ENCODE measurements at regions not wholly inside any gene's neighbourhood (a gene's known extent, or its start where the extent isn't known, plus 50 kb on each side); places are given as distances from the start of the nearest gene placed in this dataset.

GRCh38 chr2:45323344-45323743 is 287.7 kb downstream of the SRBD1 start:
- FAIRE-seq (no peak), DNase-seq (ENCODE audit: insufficient read length, low spot score) (no peak)
- no peak for TF ChIP-seq POLR2AphosphoS5 (IDR thresholded peaks at IDR 0.05; ENCODE audit: low read depth, low read length)
- TF ChIP-seq SPI1 (IDR thresholded peaks at IDR 0.05; ENCODE audit: low read depth, low read length) = no peak
- TF ChIP-seq TAF1 (IDR thresholded peaks at IDR 0.05; ENCODE audit: low read depth, low read length) = no peak
- no peak for TF ChIP-seq POU2F2 (IDR thresholded peaks at IDR 0.05; ENCODE audit: low read depth, low read length)
- TF ChIP-seq POLR2A (IDR thresholded peaks at IDR 0.05; ENCODE audit: low read depth, low read length) = no peak
- TF ChIP-seq PAX5 (IDR thresholded peaks at IDR 0.05; ENCODE audit: insufficient read depth, low read length, severe bottlenecking) = no peak

- no peak for TF ChIP-seq POLR2A (IDR thresholded peaks at IDR 0.05; ENCODE audit: low read depth, low read length)
- no peak for TF ChIP-seq PAX5 (IDR thresholded peaks at IDR 0.05; ENCODE audit: insufficient read depth, low read length, severe bottlenecking)
- TF ChIP-seq POU2F2 (IDR thresholded peaks at IDR 0.05; ENCODE audit: low read depth, low read length) = no peak
- no peak for TF ChIP-seq TAF1 (IDR thresholded peaks at IDR 0.05; ENCODE audit: low read depth, low read length)
- TF ChIP-seq SPI1 (IDR thresholded peaks at IDR 0.05; ENCODE audit: low read depth, low read length) = no peak
- no peak for TF ChIP-seq POLR2AphosphoS5 (IDR thresholded peaks at IDR 0.05; ENCODE audit: low read depth, low read length)
- no peak for FAIRE-seq
- no peak for DNase-seq (ENCODE audit: insufficient read length, low spot score)
Observed at GRCh38 chr2:45320956-45321355, 290.1 kb downstream of the SRBD1 start.

- no peak for DNase-seq (ENCODE audit: insufficient read length, low spot score)
- TF ChIP-seq PAX5 (IDR thresholded peaks at IDR 0.05; ENCODE audit: insufficient read depth, low read length, severe bottlenecking) = no peak
- TF ChIP-seq POU2F2 (IDR thresholded peaks at IDR 0.05; ENCODE audit: low read depth, low read length) = no peak
- no peak for FAIRE-seq
Observed at GRCh38 chr2:45319683-45320455, 291.2 kb downstream of the SRBD1 start.

GRCh38 chr2:45318686-45319085 is 292.4 kb downstream of the SRBD1 start:
- no peak for TF ChIP-seq TAF1 (IDR thresholded peaks at IDR 0.05; ENCODE audit: low read depth, low read length)
- TF ChIP-seq POLR2A (IDR thresholded peaks at IDR 0.05; ENCODE audit: low read depth, low read length) = no peak
- no peak for TF ChIP-seq PAX5 (IDR thresholded peaks at IDR 0.05; ENCODE audit: insufficient read depth, low read length, severe bottlenecking)
- no peak for TF ChIP-seq SPI1 (IDR thresholded peaks at IDR 0.05; ENCODE audit: low read depth, low read length)
- no peak for TF ChIP-seq POU2F2 (IDR thresholded peaks at IDR 0.05; ENCODE audit: low read depth, low read length)
- TF ChIP-seq POLR2AphosphoS5 (IDR thresholded peaks at IDR 0.05; ENCODE audit: low read depth, low read length) = no peak
- no peak for DNase-seq (ENCODE audit: insufficient read length, low spot score)
- FAIRE-seq = no peak

DNA sequence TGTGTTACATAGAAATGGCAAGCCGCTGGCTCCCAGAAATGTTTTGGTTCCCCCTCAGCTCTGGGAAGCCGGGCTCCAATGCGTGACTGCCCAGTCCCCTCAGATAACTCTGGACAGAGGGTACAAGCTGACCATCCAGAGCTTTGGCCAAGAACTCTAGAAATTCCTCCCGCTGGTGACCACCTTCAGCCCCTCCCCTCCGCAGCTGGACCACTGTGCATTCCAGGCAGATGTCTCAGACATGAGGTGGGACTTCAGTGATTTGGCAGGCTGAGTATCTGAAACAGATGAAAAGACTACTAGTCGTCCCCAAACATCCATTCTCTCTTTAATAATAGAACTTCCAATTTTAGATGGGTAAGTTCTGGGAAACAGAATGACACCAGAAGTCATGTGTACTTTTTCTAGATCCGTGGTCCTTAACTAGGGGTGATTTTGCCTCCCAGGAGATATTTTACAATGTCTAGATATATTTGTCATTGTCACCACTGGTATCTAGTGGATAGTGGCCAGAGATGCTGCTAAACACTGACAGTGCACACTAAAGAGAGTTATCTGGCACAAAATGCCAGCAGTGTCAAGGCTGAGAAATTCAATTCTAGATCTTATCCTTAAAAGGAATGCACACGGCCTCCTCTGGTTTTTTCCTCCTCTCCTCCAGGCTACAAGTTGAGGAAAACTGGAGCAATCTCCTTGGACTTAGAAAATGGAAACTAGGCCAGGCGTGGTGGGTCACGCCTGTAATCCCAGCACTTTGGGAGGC is 294.3 kb downstream of the SRBD1 start:
- TF ChIP-seq SPI1 (IDR thresholded peaks at IDR 0.05; ENCODE audit: low read depth, low read length) (no peak), PAX5 (IDR thresholded peaks at IDR 0.05; ENCODE audit: insufficient read depth, low read length, severe bottlenecking) (no peak), POLR2AphosphoS5 (IDR thresholded peaks at IDR 0.05; ENCODE audit: low read depth, low read length) (no peak), POU2F2 (IDR thresholded peaks at IDR 0.05; ENCODE audit: low read depth, low read length) (no peak), POLR2A (IDR thresholded peaks at IDR 0.05; ENCODE audit: low read depth, low read length) (no peak), TAF1 (IDR thresholded peaks at IDR 0.05; ENCODE audit: low read depth, low read length) (no peak)
- FAIRE-seq (no peak), DNase-seq (ENCODE audit: insufficient read length, low spot score) (no peak)

GRCh38 chr2:45315861-45316260 is 295.2 kb downstream of the SRBD1 start:
- TF ChIP-seq POLR2AphosphoS5 (IDR thresholded peaks at IDR 0.05; ENCODE audit: low read depth, low read length) (no peak), POLR2A (IDR thresholded peaks at IDR 0.05; ENCODE audit: low read depth, low read length) (no peak), POU2F2 (IDR thresholded peaks at IDR 0.05; ENCODE audit: low read depth, low read length) (no peak), TAF1 (IDR thresholded peaks at IDR 0.05; ENCODE audit: low read depth, low read length) (no peak), PAX5 (IDR thresholded peaks at IDR 0.05; ENCODE audit: insufficient read depth, low read length, severe bottlenecking) (no peak), SPI1 (IDR thresholded peaks at IDR 0.05; ENCODE audit: low read depth, low read length) (no peak)
- FAIRE-seq (no peak), DNase-seq (ENCODE audit: insufficient read length, low spot score) (no peak)

DNA sequence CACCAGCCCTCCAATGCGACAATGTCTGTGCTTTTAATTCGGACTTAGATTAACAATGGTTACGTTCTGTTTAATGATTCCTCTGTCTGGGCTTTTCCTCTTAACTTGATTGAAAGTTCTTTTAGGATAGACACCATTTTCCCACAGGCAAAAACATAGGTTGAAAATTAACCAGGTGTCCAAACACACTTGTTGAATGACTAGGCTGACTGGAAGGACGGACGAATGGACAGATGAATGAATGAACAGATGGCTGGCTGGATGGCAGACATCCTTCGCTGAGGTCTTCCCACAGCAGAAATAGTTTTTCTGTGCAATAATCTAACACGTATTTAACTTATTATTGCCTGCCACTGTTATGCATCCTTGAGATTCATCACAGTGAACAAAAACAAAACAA is 298.8 kb downstream of the SRBD1 start:
- no peak for DNase-seq (ENCODE audit: insufficient read length, low spot score)
- FAIRE-seq = no peak

GRCh38 chr2:45311559-45311958 is 299.5 kb downstream of the SRBD1 start:
- TF ChIP-seq TAF1 (IDR thresholded peaks at IDR 0.05; ENCODE audit: low read depth, low read length) (no peak), POLR2A (IDR thresholded peaks at IDR 0.05; ENCODE audit: low read depth, low read length) (no peak), PAX5 (IDR thresholded peaks at IDR 0.05; ENCODE audit: insufficient read depth, low read length, severe bottlenecking) (no peak), POLR2AphosphoS5 (IDR thresholded peaks at IDR 0.05; ENCODE audit: low read depth, low read length) (no peak), SPI1 (IDR thresholded peaks at IDR 0.05; ENCODE audit: low read depth, low read length) (no peak), POU2F2 (IDR thresholded peaks at IDR 0.05; ENCODE audit: low read depth, low read length) (no peak)
- no peak for DNase-seq (ENCODE audit: insufficient read length, low spot score)
- FAIRE-seq = no peak

More for the DNA sequence above, 298.8 kb downstream of the SRBD1 start:
- TF ChIP-seq POU2F2 (IDR thresholded peaks at IDR 0.05; ENCODE audit: low read depth, low read length) (no peak), POLR2A (IDR thresholded peaks at IDR 0.05; ENCODE audit: low read depth, low read length) (no peak), TAF1 (IDR thresholded peaks at IDR 0.05; ENCODE audit: low read depth, low read length) (no peak), POLR2AphosphoS5 (IDR thresholded peaks at IDR 0.05; ENCODE audit: low read depth, low read length) (no peak), PAX5 (IDR thresholded peaks at IDR 0.05; ENCODE audit: insufficient read depth, low read length, severe bottlenecking) (no peak), SPI1 (IDR thresholded peaks at IDR 0.05; ENCODE audit: low read depth, low read length) (no peak)

DNA sequence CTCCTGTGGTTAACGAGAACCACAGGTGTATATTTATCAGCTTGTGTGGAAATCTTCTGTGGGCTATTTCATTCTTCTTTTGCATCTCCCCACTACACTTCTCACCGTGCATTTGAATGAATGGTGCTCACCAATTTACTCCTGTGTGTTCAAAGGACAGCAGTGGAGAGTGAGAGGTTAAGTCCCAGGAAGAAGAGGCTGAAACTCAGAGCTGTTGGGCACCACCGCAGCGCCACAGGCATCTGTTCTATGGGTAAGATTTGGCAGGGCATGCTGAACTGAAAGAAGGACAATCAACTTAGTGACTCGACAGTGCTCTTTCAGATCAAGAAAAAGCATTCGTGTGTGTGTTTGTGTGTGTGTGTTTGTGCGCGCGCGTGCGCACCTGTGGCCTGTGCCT is 297.9 kb upstream of the SIX2 start:
- TF ChIP-seq PAX5 (IDR thresholded peaks at IDR 0.05; ENCODE audit: insufficient read depth, low read length, severe bottlenecking) (no peak), TAF1 (IDR thresholded peaks at IDR 0.05; ENCODE audit: low read depth, low read length) (no peak), POLR2AphosphoS5 (IDR thresholded peaks at IDR 0.05; ENCODE audit: low read depth, low read length) (no peak), POLR2A (IDR thresholded peaks at IDR 0.05; ENCODE audit: low read depth, low read length) (no peak), SPI1 (IDR thresholded peaks at IDR 0.05; ENCODE audit: low read depth, low read length) (no peak), POU2F2 (IDR thresholded peaks at IDR 0.05; ENCODE audit: low read depth, low read length) (no peak)
- FAIRE-seq (no peak), DNase-seq (ENCODE audit: insufficient read length, low spot score) (no peak)
